SKM-1 treated with dmso at 0.1 percent for 144 hours (cell line): ENCODE measurements at regions not wholly inside any gene's neighbourhood (a gene's known extent, or its start where the extent isn't known, plus 50 kb on each side); places are given as distances from the start of the nearest gene placed in this dataset.
"Not testable (repeated sequence)": the region's sequence is repeated elsewhere in the genome, so short reads cannot be mapped to it uniquely, and the experiment has no call there.

Experiments
- DNase-seq: peaks from one replicate; lab custom pipeline; 2025; ENCODE audit not compliant: unreplicated experiment; lab: John Stamatoyannopoulos, UW

DNA sequence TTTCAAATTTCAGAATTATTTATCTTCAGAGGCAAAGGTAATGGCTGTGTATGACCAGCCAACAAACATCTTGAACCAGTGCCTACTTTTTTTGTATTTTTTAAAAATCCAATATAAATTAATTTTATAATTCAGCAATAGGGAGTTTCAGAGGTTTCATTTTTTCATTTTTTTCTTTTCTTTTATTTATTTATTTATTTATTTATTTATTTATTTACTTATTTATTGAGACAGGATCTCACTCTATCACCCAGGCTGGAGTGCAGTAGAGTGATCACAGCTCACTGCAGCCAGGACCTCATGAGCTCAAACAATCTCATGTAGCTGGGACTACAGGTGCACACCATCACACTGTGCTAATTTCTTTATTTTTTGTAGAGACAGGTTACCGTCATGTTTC, 250.5 kb downstream of the TMEM47 start:
- no peak for DNase-seq

DNA sequence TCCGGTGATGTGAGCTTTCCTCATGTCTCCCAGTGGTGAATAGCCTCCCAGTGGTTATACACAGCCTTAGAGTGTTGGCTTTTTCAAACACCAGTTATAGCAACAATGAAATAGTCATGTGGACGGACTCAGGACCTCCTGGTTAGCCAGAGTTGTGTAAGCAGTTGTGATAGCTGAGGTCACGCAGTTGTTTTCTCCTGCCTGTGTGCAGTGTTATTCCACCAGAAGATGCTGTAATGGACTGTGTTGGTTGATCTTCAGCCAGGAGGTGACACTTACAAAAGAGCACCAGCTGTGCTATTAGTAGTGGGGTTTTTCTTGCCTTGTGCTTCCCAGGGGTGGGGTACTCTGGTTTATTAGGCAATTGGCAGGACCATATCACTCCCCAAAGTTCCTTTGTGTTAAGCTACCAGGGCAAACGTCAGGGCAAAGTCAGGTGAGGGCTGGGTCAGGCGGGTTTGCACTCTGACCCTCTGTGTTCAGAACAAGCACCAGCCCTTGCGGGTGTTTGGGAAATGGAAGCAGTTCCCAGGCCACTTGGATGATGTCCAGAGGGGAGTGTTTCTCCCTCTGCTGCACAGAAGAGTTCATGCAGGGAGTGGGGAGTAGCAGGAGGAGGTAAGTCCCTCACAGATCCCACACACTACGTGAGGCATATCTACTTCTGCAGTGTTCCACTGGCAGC, 252.6 kb downstream of the TMEM47 start:
- no peak for DNase-seq

DNA sequence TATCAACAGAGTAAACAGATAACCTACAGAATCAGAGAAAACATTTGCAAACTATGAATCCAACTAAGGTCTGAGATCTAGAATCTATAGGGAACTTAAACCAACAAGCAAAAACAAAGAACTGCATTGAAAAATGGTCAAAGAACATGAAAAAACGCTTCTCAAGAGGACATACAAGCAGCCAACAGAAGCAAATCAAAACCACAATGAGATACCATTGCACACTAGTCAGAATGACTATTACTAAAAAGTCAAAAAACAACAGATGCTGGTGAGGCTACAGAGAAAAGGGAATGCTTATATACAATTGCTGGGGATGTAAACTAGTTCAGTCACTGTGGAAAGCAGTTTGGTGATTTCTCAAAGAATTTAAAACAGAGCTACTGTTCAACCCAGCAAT, 255.7 kb downstream of the TMEM47 start:
- DNase-seq, result no peak

DNA sequence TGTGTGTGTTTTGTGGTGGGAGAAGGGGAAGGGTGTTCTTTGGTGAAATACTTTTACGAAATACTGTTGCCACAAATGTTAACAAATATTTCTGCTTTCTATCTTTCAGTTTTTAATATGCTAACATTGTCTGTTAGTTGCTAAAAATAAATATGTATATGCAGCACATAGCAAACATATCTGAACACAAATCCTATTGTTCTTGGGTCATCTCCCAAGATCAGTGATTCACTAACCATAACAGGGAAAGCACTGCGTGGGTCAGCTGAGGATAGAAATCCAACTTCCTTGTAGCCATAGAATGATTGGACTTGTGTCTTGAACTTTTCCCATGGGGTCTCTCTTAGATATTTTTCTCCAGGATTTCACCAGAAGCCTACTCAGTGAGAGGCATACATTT, 250.3 kb upstream of the FAM47A start:
- DNase-seq, result no peak

DNA sequence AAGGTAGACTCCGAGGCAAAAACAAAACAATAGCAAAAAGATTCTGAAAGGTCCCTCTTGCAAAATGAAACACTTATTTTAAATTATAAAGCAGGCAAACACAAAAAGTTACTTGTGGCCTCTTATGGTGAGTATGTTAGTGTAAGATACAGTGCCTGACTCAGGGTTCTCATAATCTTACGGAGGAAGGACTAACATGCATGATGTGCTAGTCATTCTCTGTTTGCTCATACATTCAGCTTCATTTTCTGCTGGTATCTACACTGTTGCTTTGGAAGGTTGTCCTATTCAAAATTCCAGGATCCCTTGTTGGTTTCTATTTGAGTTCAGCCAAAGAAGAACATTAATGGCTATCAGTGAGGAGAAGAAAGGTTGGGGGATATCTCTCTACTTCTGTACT, 249.1 kb upstream of the FAM47A start:
- DNase-seq, result no peak

DNA sequence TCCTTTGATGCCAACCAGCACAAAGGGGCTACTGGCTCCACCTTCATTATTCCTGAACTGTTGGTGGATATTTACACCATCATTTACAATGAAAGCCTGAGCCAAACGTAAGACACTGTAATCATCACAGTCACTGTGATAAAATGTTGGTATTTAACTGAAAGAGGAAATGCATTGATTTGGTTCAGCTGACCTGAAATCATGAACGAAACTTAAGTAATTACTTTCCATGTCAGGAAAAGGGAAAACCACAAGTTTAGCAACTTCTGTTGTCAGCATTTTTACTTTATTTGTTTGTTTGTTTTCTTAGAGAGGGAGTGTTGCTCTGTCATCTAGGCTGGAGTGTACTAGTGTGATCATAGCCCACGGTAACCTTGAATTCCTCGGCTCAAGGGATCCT, 247.8 kb upstream of the FAM47A start:
- DNase-seq, result no peak

DNA sequence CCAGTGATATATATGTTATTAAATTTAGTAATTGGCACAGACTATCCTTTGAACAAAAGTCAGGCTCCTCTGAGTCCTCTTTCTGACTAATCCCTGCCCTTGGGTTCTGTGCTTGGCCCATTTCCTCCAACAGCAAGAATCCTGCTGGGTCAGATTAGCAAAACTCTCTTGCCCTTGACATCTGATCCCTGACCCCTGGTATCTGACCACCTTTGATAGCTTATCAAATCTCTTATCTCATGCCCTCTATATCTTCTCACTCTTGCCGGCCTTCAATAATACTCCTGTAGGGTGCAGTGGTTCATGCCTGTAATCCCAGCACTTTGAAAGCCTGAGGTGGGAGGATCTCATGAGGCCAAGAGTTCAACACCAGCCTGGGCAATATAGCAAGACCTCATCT, 245.5 kb upstream of the FAM47A start:
- no peak for DNase-seq

DNA sequence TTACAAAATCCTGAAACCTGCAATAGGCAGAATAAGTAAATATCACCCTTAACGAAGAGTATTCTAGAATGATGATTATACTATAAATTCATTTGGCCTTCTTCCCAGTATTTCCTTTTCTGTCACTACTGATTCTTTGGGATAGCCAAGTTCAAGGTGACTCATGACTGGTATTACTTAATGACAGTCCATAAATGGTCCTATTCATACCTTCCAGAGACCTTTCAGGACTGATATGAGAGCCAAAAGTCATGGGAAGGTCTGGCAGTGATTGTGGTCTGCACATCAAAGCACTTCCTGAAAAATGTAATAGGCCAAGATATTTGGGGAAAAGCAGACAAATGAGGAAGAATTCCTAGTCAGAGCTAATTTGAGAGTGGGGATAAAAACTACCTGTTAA, 239.6 kb upstream of the FAM47A start:
- DNase-seq, result no peak

DNA sequence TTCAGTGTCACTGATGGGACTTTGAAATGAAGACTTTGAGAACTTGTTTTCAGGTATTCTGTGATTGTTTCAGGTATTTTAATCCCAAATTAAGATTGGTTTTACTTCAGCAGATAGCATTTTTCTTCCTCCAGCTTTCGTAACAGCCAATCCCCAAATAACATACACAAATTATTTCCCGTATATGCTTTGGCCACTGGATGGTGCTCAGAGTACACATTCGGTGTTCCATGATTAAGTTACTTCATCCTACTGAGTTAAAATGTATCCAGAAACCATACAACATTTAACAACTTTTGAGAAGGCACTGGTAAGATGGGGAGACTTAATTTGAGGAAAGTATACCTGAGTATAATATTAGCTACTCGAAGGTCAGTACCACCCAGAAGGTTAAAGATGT, 233.4 kb upstream of the FAM47A start:
- DNase-seq, result no peak

DNA sequence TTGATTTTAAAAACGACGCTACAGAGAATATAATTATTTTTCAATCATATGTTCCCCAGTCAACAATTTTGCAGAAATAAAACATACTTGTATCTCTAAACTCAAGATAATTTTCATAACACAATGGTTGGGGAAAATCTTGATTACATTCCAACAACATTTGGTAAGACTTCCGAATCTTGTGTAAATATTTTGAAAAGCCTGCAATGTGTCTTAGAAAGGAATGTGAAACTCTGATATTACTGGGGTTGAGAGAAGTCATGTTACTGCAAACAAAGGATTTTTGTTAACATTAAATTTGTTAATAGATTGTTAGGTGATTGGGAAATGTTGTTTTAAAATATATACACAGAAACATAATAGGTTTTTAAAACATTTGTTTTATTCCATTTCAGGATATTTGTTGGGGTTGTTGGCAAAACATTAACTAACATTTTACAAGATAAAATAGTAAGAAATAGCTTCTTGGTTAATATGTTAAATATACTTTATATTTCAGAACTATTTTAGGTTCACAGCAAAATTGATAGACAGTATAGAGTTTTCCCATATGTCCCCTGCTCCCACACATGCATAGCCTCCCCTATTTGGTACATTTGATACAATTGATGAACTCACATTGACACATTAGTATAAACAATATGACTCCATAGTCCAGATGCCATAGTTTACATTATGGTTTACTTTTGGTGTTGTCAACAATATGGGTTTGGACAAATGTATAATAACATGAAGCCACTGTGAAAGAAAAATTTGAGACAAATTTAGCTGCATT, 218.6 kb upstream of the FAM47A start:
- no peak for DNase-seq

DNA sequence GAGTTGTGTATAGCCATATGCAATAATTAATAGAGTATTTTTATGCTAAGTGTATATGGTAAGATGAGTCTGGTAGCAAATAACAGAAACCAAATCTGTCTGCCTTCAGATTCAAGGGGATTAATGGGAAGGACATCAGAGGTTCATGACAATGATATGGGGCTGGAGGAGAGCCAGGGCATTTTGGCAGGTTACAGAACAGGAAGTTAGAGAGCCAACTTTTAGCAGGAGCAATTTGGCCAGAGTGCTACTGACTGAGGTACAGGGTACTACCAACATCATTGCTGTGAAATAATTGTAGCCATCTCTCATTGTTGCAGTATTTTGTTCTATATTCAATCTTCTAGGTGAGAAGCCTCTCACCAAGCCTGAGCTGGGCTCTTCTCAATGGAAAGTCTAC, 210.9 kb upstream of the FAM47A start:
- no peak for DNase-seq

DNA sequence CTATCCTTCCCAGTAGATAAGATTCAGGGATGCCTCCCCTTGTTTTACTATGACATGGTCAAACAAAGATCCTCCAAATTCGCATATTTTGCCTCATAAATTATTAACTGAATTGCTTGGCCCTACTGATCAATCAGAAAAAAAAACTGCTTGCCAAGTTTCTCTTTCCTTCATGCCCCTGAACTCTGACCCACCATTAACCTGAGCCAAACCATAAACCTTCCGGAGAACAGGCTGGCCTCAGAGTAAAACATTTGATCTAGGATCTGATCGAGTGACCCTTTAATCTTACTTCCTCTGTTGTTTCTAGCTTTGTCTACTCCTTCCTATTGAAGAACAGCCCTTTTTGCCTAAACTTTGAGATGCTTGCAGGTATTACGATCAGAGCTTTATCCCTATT, 209.7 kb upstream of the FAM47A start:
- no peak for DNase-seq

DNA sequence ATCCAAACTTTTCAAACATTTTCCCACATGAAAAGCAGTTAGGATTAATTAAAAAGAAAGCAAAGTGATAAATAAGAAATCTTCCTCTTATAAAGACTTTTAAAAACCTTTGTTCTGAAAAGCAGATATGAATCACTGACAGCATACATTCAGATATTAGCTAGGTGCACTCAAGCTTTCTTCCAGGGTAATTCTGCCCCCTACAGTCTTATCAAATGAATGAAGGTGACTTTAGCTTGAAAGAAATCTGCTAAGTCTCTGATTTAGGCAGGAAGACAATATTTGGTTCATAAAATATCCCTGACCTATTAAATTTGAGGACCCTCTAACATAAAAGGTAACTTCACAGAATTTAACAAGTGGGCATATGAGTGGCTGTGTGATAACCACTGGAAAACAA, 209.1 kb upstream of the FAM47A start:
- no peak for DNase-seq

DNA sequence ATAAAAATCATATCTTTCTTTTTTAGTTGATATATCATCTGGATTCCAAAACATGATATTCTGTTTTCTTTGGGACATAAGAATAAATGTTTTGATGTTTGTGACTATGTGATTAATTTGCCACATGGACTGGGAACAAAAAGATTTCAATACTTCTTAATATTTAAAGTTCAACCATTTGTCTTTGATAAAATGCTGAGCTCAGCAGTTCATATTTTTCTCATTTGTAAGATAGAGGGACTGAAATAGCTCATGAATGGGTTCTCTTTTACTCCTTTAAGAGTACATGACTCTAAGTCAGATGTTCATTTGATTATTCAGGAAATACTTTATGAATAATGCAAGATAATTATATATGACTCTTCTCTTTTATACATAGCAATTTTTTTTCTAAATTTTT, 205.9 kb upstream of the FAM47A start:
- DNase-seq, result no peak

DNA sequence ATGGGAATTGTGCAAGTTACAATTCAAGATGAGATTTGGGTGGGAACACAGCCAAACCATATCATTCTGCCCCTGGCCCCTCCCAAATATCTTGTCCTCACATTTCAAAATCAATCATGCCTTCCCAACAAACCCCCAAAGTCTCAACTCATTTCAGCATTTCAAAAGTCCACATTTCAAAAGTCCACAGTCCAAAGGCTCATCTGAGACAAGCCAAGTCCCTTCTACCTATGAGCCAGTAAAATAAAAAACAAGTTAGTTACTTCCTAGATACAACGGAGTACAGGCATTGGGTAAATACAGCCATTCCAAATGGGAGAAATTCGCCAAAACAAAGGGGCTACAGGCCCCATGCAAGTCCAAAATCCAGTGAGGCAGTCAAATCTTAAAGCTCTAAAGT, 203.3 kb upstream of the FAM47A start:
- not testable (repeated sequence) for DNase-seq

DNA sequence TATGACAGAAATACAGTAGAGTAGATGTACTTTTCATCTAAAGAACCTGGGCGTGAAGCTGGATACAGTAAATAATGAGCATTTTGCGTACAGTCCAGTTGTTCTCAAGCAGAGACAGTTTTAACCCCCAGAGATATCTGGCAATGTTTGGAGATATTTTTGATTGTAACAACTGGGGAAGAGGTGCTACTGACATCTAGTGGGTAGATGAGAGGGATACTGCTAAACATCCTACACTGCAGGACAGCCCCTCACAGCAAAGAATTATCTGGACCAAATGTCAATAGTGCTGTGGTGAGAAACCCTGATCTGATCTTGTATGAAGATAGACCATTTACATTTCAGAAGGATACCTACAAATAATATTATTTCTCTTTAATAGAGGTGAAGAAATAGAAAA, 200.2 kb upstream of the FAM47A start:
- peak; percentile 11 for DNase-seq

DNA sequence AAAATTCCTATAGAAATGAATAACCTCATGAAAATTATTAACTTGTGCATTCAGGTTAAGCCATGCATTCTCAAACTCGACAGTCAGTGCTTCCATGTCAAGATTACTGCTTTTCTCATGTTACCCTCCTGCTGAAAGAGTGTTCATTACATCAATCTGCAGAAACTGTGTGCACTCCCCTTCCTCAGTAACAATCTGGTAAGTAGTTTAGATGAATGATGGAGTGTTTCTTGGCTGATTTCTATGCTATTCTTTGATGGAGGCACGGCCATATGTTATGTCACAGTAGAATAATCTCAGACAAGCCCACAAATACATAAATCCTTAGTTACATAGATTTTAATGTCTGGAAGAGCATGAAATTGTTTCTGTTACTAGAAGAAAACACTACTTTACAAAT, 193.3 kb upstream of the FAM47A start:
- no peak for DNase-seq

DNA sequence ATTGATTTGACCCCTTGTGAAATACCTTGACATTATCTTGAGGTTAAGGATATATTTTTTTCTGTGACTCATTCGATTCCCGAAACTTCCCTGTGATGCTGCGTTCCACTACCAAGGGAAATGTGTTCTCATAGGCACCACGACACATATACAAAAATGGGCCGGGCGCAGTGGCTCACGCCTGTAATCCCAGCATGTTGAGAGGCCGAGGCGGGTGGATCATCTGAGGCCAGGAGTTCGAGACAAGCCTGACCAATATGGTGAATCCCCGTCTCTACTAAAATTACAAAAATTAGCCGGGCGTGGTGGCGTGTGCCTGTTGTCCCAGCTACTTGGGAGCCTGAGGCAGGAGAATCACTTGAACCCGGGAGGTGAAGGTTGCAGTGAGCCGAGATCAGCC, 188.3 kb upstream of the FAM47A start:
- not testable (repeated sequence) for DNase-seq

DNA sequence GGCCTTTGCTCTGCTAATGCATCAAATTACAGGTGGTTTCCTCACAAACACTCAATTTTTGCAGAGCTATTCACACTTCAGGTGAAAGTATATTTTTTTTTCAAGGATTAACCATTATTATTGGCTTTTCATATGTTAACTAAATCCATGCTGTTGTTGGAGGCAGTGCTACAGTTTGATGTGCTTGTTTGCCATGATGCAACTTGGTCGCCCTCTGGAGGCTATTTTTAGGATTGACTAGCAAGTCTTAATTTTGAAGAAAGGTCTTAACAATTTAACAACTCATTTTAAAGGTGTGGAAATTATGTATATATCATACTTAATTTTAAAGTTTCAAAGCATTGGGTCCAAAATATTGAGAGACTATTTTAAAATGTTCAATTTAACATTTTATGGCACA, 168.8 kb upstream of the FAM47A start:
- DNase-seq, result no peak

DNA sequence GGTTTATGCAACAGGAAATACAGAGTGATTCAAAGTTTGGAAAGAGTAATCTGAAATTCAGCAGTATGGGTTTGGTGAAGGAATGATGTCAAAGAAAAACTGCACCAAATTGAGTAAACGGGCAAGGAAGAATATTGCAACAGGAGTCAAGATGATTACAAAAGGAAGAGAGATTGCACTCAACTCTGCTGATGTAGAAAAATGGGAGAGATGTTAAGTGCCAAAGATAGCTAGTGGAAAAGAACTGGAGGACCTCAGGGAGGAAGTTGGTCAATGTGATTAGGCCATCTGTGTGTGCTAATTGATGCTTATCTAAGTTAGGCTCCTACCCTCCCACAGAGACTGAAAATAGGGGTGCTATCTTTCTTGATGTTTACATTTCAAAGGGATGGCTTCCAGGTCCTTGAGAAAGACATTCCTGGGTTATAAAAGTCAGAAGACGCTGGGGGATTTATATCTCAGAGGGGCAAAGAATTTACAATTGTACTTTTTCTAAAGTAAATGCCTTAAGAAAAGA, 167.4 kb upstream of the FAM47A start:
- peak; percentile 80 for DNase-seq

DNA sequence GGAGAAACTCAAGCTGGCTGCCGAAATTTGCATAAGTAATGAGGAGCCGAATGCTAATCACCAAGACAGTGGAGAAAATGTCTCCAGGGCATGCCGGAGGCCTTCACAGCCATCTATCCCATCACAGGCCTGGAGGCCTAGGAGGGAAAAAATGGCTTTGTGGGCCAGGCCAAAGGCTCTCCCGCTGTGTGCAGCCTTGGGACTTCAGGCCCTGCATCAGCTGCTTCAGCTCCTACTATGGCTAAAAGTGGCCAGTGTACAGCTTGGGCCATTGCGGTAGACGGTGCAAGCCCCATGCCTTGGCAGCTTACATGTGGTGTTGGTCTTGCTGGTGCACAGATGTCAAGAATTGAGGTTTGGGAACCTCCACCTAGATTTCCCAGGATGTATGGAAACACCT, 162.6 kb upstream of the FAM47A start:
- no peak for DNase-seq

DNA sequence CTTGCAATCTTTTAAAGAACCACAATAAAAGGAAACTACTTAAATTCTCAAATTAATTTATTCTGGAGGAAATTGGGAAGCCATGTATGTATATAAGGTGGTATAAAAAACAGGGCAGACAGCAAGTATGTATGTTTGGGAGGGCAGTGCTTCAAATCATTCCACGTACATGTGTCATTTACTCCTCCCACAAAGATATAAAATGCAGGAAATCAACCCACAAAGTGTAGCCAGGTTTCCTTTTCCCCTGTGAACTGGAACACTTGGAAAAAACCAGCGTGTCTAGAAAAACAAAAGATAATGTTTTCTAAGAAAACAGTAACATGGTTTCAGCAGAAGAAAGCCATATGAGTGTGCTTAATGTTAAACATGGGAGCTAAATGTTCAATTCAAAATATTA, 156.7 kb upstream of the FAM47A start:
- no peak for DNase-seq
